ENCODE measurements at regions not wholly inside any gene's neighbourhood (a gene's known extent, or its start where the extent isn't known, plus 50 kb on each side); places are given as distances from the start of the nearest gene placed in this dataset.

DNA sequence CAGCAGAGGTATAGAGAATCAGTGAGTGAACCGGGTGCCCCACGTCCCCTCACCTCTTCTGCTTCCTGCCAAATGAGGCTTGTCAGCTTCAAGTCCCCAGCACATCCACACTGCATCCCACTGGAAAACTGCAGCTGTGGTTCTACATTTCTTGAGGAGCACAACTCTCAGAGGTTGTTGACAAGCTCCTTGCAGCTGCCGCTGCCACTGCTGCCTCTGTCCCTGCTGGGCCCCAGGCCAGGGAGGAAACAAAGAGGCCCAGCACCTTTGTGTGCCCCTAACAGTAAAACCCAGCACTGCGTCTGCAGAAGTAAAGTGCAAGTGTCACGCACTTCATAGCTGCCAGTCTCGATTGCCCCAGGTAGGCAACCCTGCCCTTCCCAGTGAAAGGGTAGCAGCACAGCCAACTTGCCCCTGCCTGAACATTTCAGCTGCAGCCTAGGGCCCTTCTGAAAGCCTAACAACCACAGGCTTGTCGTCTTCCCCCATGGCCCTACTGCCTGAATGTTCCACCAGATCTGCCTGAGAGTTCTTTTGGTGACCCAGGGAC lies 1162.1 kb upstream of the USP15 start:
- ATAC-seq (ENCODE audit: insufficient number of reproducible peaks, low FRiP score, low read depth) (no peak), DNase-seq (ENCODE audit: low spot score) (no peak)
- no peaks in the 10 kb centered on the region for H3K4me1 ChIP-seq (ENCODE audit: control insufficient read depth in 1 of 2, low read depth in 2 of 2)
- H3K9me3 ChIP-seq: peaks cover 4% of the 10 kb centered on the region
- TF ChIP-seq, protein P1, sequence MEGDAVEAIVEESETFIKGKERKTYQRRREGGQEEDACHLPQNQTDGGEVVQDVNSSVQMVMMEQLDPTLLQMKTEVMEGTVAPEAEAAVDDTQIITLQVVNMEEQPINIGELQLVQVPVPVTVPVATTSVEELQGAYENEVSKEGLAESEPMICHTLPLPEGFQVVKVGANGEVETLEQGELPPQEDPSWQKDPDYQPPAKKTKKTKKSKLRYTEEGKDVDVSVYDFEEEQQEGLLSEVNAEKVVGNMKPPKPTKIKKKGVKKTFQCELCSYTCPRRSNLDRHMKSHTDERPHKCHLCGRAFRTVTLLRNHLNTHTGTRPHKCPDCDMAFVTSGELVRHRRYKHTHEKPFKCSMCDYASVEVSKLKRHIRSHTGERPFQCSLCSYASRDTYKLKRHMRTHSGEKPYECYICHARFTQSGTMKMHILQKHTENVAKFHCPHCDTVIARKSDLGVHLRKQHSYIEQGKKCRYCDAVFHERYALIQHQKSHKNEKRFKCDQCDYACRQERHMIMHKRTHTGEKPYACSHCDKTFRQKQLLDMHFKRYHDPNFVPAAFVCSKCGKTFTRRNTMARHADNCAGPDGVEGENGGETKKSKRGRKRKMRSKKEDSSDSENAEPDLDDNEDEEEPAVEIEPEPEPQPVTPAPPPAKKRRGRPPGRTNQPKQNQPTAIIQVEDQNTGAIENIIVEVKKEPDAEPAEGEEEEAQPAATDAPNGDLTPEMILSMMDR (IDR thresholded peaks at IDR 0.05): no peak
- no peaks in the 10 kb centered on the region for H3K27me3 ChIP-seq (replicated peaks; ENCODE audit: insufficient read depth)
- H3K27ac ChIP-seq: no peak overlapping the region
- H3K36me3 ChIP-seq: no peaks in the 10 kb centered on the region
- H3K4me3 ChIP-seq: no peak overlapping the region

DNA sequence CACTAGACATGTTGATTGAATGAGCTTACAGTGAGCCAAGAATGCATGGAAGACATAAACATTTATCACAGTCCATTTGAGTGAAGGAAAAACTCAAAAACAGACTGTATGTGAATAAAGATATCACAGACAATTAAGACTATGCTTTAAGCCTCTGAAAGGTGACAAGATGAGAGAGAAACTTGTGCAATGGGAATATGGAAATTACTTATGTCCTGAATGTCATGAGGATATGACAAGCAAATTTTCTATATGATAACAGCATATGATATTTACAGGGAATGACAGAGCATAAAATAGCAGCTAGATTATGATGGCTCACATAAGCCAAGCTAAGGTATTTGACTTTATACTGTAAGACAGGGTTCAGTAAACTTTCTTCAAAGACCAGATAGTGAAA lies 1153.1 kb upstream of the USP15 start:
- Histone ChIP-seq H3K4me3 (no peak overlapping the region), H3K9me3 (peaks cover 13% of the 10 kb centered on the region), H3K4me1 (ENCODE audit: control insufficient read depth in 1 of 2, low read depth in 2 of 2) (no peaks in the 10 kb centered on the region), H3K27ac (no peak overlapping the region), H3K36me3 (no peaks in the 10 kb centered on the region), H3K27me3 (replicated peaks; ENCODE audit: insufficient read depth) (no peaks in the 10 kb centered on the region)
- DNase-seq (ENCODE audit: low spot score) (no peak), ATAC-seq (ENCODE audit: insufficient number of reproducible peaks, low FRiP score, low read depth) (no peak)
- TF ChIP-seq, protein P1 (IDR thresholded peaks at IDR 0.05): no peak

DNA sequence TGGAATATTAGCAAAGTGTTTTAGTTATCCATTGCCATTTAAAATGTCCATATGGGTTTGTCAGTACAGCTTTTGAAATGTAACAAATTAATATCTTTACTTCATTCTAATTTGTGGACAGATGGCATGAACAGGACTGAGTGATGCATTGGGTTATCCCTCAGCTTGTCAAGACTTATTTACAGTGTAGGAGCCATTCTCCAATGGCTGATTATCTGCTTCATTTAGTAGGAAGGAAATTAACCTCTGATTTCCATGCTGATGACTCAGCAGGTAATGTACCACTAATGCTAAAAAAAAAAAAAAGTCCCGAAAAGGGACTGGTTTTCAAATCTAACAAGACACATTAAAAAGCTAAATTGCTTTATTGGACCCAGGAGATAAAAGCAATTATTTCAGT lies 1149.0 kb upstream of the USP15 start:
- TF ChIP-seq, protein P1 (IDR thresholded peaks at IDR 0.05): no peak
- H3K4me1 ChIP-seq (ENCODE audit: control insufficient read depth in 1 of 2, low read depth in 2 of 2): no peaks in the 10 kb centered on the region
- no peaks in the 10 kb centered on the region for H3K27me3 ChIP-seq (replicated peaks; ENCODE audit: insufficient read depth)
- no peak overlapping the region for H3K27ac ChIP-seq
- no peak overlapping the region for H3K4me3 ChIP-seq
- H3K36me3 ChIP-seq: no peaks in the 10 kb centered on the region
- DNase-seq (ENCODE audit: low spot score): no peak
- ATAC-seq (ENCODE audit: insufficient number of reproducible peaks, low FRiP score, low read depth): no peak
- no peaks in the 10 kb centered on the region for H3K9me3 ChIP-seq

DNA sequence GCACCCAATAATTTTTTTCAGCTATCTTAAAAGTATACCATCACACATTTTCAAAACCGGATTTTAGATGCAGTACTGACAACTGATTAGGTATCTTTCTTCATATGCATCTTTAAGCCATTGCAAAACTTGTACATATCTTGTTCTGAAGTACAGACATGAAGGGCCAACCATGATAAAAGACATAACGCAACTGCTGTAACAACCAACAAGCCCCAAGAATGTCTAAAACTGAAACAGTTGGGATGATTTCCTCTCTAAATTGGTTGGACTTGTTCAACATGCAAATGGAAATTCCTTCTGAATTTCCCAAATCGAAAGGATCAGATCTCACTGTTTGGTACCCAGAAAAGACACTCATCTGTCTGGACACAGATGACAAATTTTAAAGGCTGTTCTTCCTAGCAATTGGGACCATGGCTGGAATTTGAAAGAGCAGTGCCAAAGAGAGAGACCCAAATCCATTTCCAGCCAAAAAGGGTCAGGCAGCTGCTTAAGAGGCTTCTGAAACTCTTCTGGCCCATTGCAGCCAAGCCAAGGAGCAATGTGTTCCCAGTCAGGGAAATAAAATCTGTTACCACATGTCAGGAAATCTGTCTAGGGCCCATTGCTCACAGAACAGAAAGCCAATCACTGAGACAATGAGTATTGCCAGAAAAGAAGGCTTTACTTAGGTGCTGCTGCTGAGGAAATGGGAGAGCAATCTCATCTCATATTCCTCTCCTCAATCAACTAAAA lies 1122.4 kb upstream of the USP15 start:
- H3K27me3 ChIP-seq (replicated peaks; ENCODE audit: insufficient read depth): no peaks in the 10 kb centered on the region
- H3K27ac ChIP-seq: no peak overlapping the region
- DNase-seq (ENCODE audit: low spot score) (no peak), ATAC-seq (ENCODE audit: insufficient number of reproducible peaks, low FRiP score, low read depth) (no peak)
- no peaks in the 10 kb centered on the region for H3K9me3 ChIP-seq
- no peaks in the 10 kb centered on the region for H3K36me3 ChIP-seq
- no peaks in the 10 kb centered on the region for H3K4me1 ChIP-seq (ENCODE audit: control insufficient read depth in 1 of 2, low read depth in 2 of 2)
- TF ChIP-seq, protein P1 (IDR thresholded peaks at IDR 0.05): no peak
- no peak overlapping the region for H3K4me3 ChIP-seq

DNA sequence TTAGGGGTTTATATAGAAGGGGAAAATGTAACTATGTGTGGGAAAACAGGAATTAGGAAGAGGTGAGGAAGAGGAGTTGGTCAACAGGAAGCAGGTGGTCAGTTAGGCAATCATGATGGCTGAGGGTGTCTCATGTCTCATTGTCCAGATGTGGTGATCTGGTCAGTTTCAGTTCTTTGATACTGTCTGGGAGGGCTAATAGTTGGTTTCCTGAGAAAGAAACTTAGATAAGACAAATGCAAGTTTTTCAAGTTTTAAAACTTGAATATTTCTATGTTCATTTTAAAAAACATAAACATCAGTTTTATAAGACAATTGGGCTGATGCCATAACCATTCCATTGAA lies 1121.8 kb upstream of the USP15 start:
- ATAC-seq (ENCODE audit: insufficient number of reproducible peaks, low FRiP score, low read depth) (no peak), DNase-seq (ENCODE audit: low spot score) (no peak)
- Histone ChIP-seq H3K36me3 (no peaks in the 10 kb centered on the region), H3K4me3 (no peak overlapping the region), H3K27ac (no peak overlapping the region), H3K4me1 (ENCODE audit: control insufficient read depth in 1 of 2, low read depth in 2 of 2) (no peaks in the 10 kb centered on the region), H3K9me3 (no peaks in the 10 kb centered on the region), H3K27me3 (replicated peaks; ENCODE audit: insufficient read depth) (no peaks in the 10 kb centered on the region)
- TF ChIP-seq, protein P1 (IDR thresholded peaks at IDR 0.05): no peak

Measured in thoracic aorta (tissue), 2 donors.